ENCODE measurements at regions not wholly inside any gene's neighbourhood (a gene's known extent, or its start where the extent isn't known, plus 50 kb on each side); places are given as distances from the start of the nearest gene placed in this dataset.

- Histone ChIP-seq H4K5ac (ENCODE audit: insufficient read length, low read depth, low read length) (no peak overlapping the region), H3K79me1 (ENCODE audit: insufficient read depth, low read depth, low read length, poor library complexity, severe bottlenecking) (no peaks in the 10 kb centered on the region), H3K56ac (ENCODE audit: insufficient read length, low read depth, low read length) (no peak overlapping the region), H3K79me2 (ENCODE audit: insufficient read depth, low read length) (no peaks in the 10 kb centered on the region), H2BK12ac (ENCODE audit: insufficient read length, low read depth, low read length) (no peak overlapping the region), H2BK15ac (ENCODE audit: low read depth, low read length) (no peak overlapping the region), H3K9ac (ENCODE audit: extremely low read depth, insufficient read length, low read length) (no peak overlapping the region), H4K20me1 (ENCODE audit: control insufficient read depth, insufficient read depth, insufficient read length) (no peaks in the 10 kb centered on the region), H3T11ph (ENCODE audit: low read length) (no peak overlapping the region), H3K27ac (ENCODE audit: insufficient read length, low read depth, low read length) (no peak overlapping the region), H3K4ac (ENCODE audit: low read depth, low read length) (no peak overlapping the region), H3K14ac (ENCODE audit: insufficient read depth, low read length) (no peak overlapping the region), H3K4me1 (ENCODE audit: insufficient read depth, low read length) (no peaks in the 10 kb centered on the region; the same call in 1 of the 2 replicates), H4K8ac (replicated peaks; ENCODE audit: insufficient read length, low read depth, low read length) (no peak overlapping the region), H2AK5ac (ENCODE audit: insufficient read length, low read length) (no peak overlapping the region), H2BK120ac (ENCODE audit: low read depth, low read length, poor library complexity, severe bottlenecking) (no peak overlapping the region), H3K9me3 (ENCODE audit: control insufficient read depth, low read depth, low read length) (no peaks in the 10 kb centered on the region), H3K18ac (ENCODE audit: insufficient read length, low read depth, low read length) (no peak overlapping the region), H2BK5ac (ENCODE audit: insufficient read length, low read length) (no peak overlapping the region), H2BK20ac (ENCODE audit: low read depth, low read length, poor library complexity, severe bottlenecking) (no peak overlapping the region), H3K4me2 (ENCODE audit: insufficient read depth, insufficient read length, low read length) (no peak overlapping the region), H3K23me2 (ENCODE audit: insufficient read length, low read depth, low read length, poor library complexity, severe bottlenecking) (no peaks in the 10 kb centered on the region), H4K91ac (ENCODE audit: insufficient read length, low read depth, low read length) (no peak overlapping the region), H2AFZ (ENCODE audit: low read length) (no peak overlapping the region), H3K27me3 (ENCODE audit: insufficient read depth, low read length) (no peaks in the 10 kb centered on the region), H3K23ac (ENCODE audit: insufficient read length, low read depth, low read length) (no peak overlapping the region)
- H3K36me3 Mint-ChIP-seq (ENCODE audit: insufficient read depth in 1 of 3, low read depth in 3 of 3), result no peaks in the 10 kb centered on the region
- TF ChIP-seq CTCF (conservative IDR thresholded peaks at IDR 0.05), result no peak
- peaks cover 26 to 28% of the 10 kb centered on the region in 2 experiments for H3K4me1 Mint-ChIP-seq
- DNase-seq, result no peak
- H3K9me3 Mint-ChIP-seq, result no peaks in the 10 kb centered on the region
- no peak overlapping the region for H3K27ac Mint-ChIP-seq
- WGBS (ENCODE audit: extremely low coverage, insufficient read length, low lambda C conversion rate), result no CpG with 5 or more reads among the region's 2 CpGs
- H3K27me3 Mint-ChIP-seq (ENCODE audit: low read depth), result no peaks in the 10 kb centered on the region
- no peak overlapping the region for H3K4me3 Mint-ChIP-seq
These were observed 369.4 kb downstream of the OLFM4 start for GRCh38 chr13:53398051-53398450.

Data from H9 (cell line).